KMS-11 (cell line): ENCODE measurements at regions not wholly inside any gene's neighbourhood (a gene's known extent, or its start where the extent isn't known, plus 50 kb on each side); places are given as distances from the start of the nearest gene placed in this dataset.

Source experiments
- H2AFZ ChIP-seq: fragments of 200-600 bp; sonication (generic); 2 replicates; pipeline ENCODE4 v1.6.1; 2016; ENCODE audit warnings: antibody characterized with exemption, mixed run types, low read depth
- H3K27ac ChIP-seq: fragments of 200-600 bp; sonication (generic); 2 replicates; pipeline ENCODE4 v1.6.1; 2016; ENCODE audit warnings: mild to moderate bottlenecking, mixed run types
- H3K27me3 ChIP-seq: fragments of 200-600 bp; sonication (generic); 2 replicates; pipeline ENCODE4 v1.6.1; 2017; ENCODE audit warnings: mild to moderate bottlenecking, low read depth, mixed run types, moderate library complexity; ENCODE audit not compliant: insufficient read depth
- H3K36me3 ChIP-seq: fragments of 200-600 bp; sonication (generic); 2 replicates; pipeline ENCODE4 v1.6.1; 2017; ENCODE audit warnings: mild to moderate bottlenecking, mixed run types; ENCODE audit not compliant: insufficient read depth
- H3K4me1 ChIP-seq: fragments of 200-600 bp; sonication (generic); 2 replicates; pipeline ENCODE4 v1.6.1; 2016; ENCODE audit warnings: mild to moderate bottlenecking, low read depth, mixed run types; ENCODE audit not compliant: poor library complexity, severe bottlenecking
- H3K4me2 ChIP-seq: fragments of 200-600 bp; sonication (generic); 2 replicates; pipeline ENCODE4 v1.7.0; 2016; ENCODE audit warnings: mild to moderate bottlenecking, mixed run types
- H3K4me3 ChIP-seq: fragments of 200-600 bp; sonication (generic); IDR thresholded peaks from 2 replicates; pipeline ENCODE4 v1.6.1; 2017; ENCODE audit warnings: low read depth, low read length, mixed read lengths; ENCODE audit not compliant: insufficient read depth
- H3K79me2 ChIP-seq: fragments of 200-600 bp; sonication (generic); 2 replicates; pipeline ENCODE4 v1.6.1; 2016; ENCODE audit warnings: low read depth, mixed run types; ENCODE audit not compliant: insufficient read depth
- H3K9ac ChIP-seq: fragments of 200-600 bp; sonication (generic); 2 replicates; pipeline ENCODE4 v1.6.1; 2016; ENCODE audit warnings: mild to moderate bottlenecking, mixed run types
- H4K20me1 ChIP-seq: fragments of 200-600 bp; sonication (generic); 2 replicates; pipeline ENCODE4 v1.6.1; 2016; ENCODE audit warnings: mild to moderate bottlenecking, mixed run types; ENCODE audit not compliant: insufficient read depth
- CTCF ChIP-seq: fragments of 200-600 bp; sonication (generic); conservative IDR thresholded peaks from 2 replicates; pipeline ENCODE4 v1.6.1; 2017; ENCODE audit warnings: low read depth, mild to moderate bottlenecking, antibody characterized with exemption, low read length, moderate library complexity, mixed read lengths

GRCh38 chr3:11739706-11740105, 96.0 kb upstream of the VGLL4 start:
- H3K27me3 ChIP-seq = no peaks in the 10 kb centered on the region
- H2AFZ ChIP-seq = no peak overlapping the region
- no peaks in the 10 kb centered on the region for H3K79me2 ChIP-seq
- H4K20me1 ChIP-seq = no peaks in the 10 kb centered on the region
- no peak for TF ChIP-seq CTCF
- no peak overlapping the region for H3K9ac ChIP-seq
- no peak overlapping the region for H3K4me3 ChIP-seq
- H3K4me2 ChIP-seq = no peak overlapping the region
- no peak overlapping the region for H3K27ac ChIP-seq
- no peaks in the 10 kb centered on the region for H3K4me1 ChIP-seq
- H3K36me3 ChIP-seq = no peaks in the 10 kb centered on the region

GRCh38 chr3:11739123-11739522, 95.4 kb upstream of the VGLL4 start:
- Histone ChIP-seq H3K36me3 (no peaks in the 10 kb centered on the region), H3K4me2 (no peak overlapping the region), H2AFZ (no peak overlapping the region), H3K4me1 (no peaks in the 10 kb centered on the region), H4K20me1 (no peaks in the 10 kb centered on the region), H3K27ac (no peak overlapping the region), H3K27me3 (no peaks in the 10 kb centered on the region), H3K4me3 (no peak overlapping the region), H3K79me2 (no peaks in the 10 kb centered on the region), H3K9ac (no peak overlapping the region)
- no peak for TF ChIP-seq CTCF

- no peak overlapping the region for H3K4me3 ChIP-seq
- no peak overlapping the region for H3K27ac ChIP-seq
- H3K27me3 ChIP-seq = no peaks in the 10 kb centered on the region
- no peak overlapping the region for H3K4me2 ChIP-seq
- no peak overlapping the region for H3K9ac ChIP-seq
- H3K36me3 ChIP-seq = no peaks in the 10 kb centered on the region
- no peaks in the 10 kb centered on the region for H3K4me1 ChIP-seq
- H3K79me2 ChIP-seq = no peaks in the 10 kb centered on the region
- no peaks in the 10 kb centered on the region for H4K20me1 ChIP-seq
- no peak for TF ChIP-seq CTCF
- H2AFZ ChIP-seq = no peak overlapping the region
These were observed 94.0 kb upstream of the VGLL4 start for GRCh38 chr3:11737742-11738141.

- H3K4me1 ChIP-seq = no peaks in the 10 kb centered on the region
- no peaks in the 10 kb centered on the region for H3K79me2 ChIP-seq
- H3K4me3 ChIP-seq = no peak overlapping the region
- no peak overlapping the region for H3K27ac ChIP-seq
- no peak for TF ChIP-seq CTCF
- H3K9ac ChIP-seq = no peak overlapping the region
- no peak overlapping the region for H2AFZ ChIP-seq
- no peaks in the 10 kb centered on the region for H4K20me1 ChIP-seq
- H3K36me3 ChIP-seq = no peaks in the 10 kb centered on the region
- no peak overlapping the region for H3K4me2 ChIP-seq
- H3K27me3 ChIP-seq = no peaks in the 10 kb centered on the region
These were observed 92.6 kb upstream of the VGLL4 start for GRCh38 chr3:11736136-11736833.
